T-helper 2 cell treated with Interferon-gamma antibody and Interleukin-4, amounts not matched to agents 100 ng/mL and 5 ng/mL, for 36 hours (primary cell): ENCODE measurements at regions not wholly inside any gene's neighbourhood (a gene's known extent, or its start where the extent isn't known, plus 50 kb on each side); places are given as distances from the start of the nearest gene placed in this dataset.

Experiments used
- intact Hi-C: fragments of 100-400 bp; cut with micrococcal nuclease; formaldehyde crosslinking; loops from one replicate; pipeline ENCODE4 v1.15.1; 2023

DNA sequence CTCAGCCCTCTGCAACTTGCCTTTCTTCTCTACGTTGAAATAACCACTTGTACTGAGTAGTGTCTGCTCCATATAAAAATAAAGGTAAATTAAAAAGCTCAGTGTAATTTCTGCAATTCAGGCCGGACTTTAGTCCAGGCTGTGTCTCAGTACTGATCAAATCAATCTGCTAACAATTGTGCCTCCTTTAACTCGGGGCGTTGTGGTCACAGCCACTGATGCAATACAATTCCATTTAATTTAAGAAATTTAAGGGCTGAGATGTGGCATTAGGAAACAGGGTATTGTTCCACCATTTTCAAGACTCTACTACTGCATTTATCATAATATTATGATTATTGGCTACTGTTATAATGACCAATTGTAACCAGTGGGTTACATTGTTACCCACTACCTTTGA is 60.0 kb upstream of the NPAS2 start:
- intact Hi-C loops, result no loop called here

DNA sequence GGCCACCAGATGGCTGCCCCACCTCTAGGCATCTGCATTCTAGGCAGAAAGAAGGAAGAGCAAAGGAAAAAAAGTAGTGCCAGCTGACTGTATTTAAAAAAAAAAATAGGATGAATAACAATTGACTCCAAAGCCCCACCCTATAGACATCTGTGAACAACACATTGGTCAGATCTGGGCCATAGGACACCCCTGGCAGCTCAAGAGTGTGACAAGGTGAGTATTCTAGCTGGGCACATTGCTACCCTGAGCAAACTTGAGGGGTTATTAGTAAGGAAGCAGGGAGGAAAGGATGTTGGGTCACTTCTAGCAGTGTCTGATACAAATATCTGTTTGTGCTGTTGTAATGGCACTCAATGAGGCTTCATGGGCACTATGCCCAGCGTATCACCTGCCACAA is 58.6 kb upstream of the NPAS2 start:
- intact Hi-C loops, result no loop called here

DNA sequence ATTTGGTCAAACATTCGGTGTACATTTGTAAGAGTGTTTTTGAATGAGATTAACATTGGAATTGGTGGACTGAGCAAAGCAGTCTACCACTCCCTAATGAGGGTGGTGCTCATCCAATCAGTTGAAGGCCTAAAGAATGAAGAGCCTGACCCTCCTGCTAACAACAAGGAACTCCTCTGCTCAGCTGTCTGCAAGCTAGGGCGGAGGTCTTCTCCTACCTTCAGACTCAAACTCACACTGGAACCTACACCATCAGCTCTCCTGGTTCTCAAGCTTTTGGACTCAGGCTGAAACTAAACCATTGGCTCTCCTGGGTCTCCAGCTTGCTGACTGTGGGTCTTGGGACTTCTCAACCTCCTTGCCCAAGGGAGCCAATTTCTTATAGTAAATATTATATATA is 55.5 kb upstream of the NPAS2 start:
- intact Hi-C loops, result no loop called here

DNA sequence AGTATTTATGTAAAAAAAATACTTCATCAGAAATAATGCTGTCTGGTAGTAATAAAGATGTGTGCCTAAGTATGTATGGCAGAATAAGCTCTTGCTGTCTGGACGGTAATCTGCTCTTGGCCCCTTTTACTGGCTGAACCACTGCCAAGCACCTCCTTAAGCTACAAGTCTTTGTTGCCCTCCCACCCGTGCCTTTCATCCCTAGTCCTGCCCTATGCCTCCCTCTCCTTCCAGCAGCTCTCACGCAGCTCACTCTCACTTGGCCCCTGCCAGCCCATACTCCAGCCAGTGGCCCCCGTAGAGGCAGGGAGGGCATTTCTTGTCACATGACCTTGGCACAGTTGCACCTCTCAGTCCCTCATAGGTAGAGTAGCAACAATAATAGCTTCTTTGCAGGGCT is 54.5 kb upstream of the NPAS2 start:
- intact Hi-C loops, result no loop called here

DNA sequence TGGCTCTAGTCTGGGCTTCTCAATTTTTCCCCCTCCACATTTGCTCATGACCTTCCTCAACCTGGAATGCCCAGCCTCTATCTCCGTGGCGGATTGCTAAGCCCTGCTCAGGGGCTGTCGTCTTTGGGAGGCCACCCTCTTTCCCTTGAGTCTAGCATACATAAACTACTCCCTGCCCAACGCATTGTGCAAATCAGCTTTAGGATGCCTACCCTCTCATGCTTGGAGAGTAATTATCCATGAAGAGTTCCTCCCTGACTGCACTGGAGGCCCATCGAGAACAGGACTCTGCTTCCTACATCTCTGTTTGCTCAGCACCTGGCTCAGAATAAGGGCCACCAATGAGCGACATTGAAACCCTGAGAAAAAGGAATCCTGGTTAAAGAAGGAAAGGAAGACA is 53.7 kb upstream of the NPAS2 start:
- intact Hi-C loops, result no loop called here

DNA sequence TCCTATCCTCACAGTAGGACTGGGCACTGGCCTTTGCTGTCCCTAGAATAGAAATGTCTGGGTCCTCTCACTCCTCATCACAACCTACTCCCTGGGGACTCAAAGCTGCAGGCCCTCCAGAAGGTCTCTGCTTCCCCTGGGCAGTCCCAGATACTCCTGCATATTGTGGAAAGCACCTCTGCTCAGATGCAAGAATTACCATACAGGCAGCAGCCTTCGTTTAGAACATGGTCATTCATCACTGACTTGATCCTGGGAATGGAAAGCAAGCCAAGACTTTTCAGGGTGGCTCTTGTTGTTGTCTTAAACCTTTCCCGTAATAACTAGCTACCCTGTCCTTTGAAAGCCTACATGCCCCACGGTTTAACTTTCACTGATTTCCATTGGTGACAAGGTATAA is 53.1 kb upstream of the NPAS2 start:
- intact Hi-C loops, result no loop called here

DNA sequence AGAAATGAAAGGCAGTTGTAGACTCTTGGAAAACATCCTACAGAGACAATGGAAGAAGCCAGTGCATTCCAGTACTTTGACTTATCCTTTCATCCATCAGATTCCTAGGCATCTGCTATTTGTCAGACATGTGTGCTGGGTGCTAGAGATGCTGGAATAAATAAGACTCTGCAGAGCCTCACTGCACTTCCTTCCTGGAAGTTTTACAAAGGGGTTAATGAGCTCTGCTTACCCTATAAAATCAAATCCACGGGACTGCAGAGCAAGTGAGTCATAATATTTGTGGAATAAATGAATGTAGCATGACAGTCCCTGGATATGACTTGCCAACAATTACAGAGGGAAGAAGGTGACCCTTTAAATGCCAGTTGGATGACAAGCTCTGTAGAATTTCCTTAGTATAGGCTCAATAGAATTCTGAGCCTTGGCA is 52.7 kb upstream of the NPAS2 start:
- intact Hi-C loops, result no loop called here

DNA sequence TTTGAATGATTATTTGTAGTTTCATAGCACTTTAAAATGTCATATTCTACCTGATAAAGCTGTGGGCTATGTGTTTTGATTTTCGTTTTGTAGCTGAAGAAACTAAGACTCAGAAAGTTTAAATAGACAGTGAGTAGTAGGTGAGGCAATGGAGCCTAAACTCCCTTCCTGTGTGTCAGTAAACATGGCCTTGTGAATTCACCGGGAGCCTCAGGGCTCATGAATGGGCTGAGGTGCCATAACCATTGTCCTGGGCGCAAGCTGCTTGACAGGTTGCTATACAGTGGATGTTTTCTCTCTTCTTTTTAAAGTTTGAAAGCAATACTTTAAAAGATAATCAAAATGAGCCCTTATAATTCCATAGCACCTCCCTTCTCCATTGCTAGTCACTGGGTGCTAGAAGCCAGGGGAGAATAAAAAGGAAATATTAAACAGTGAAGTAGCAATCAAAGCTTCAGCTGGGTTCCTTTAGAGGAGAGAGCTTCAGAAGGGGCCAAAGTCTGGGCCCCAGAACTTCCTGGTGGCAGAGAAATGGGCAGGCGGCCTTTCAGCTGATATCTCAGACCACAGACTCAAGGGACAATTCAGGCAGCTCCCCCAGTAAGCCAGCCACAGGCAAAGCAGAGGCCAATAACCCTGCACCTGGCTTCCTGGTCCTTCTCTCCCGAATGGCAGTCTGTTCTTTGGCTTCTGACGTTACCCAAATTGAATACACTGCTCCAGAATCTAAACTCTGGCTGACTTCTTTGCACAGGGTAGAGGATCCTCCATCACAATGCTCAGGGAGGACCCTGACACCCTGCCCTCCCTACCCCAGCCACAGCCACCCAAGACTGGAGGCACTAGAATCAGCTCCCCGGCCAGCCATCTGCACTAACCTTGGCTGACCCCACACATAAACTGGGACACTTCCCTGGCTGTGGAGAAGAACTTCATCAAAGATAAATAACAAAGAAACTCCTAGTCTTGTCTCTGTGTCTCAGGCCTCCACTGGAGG is 51.8 kb upstream of the NPAS2 start:
- intact Hi-C loops, result no loop called here
